Activated effector memory CD4-positive, alpha-beta T cell treated with anti-CD3 and anti-CD28 coated beads, Interleukin-2, amount 50 U/mL, for 16 hours (primary cell): ENCODE measurements at regions not wholly inside any gene's neighbourhood (a gene's known extent, or its start where the extent isn't known, plus 50 kb on each side); places are given as distances from the start of the nearest gene placed in this dataset.

ENCODE experiments used
- DNase-seq: peaks from one replicate; pipeline ENCODE4 v3.0.0-alpha.2; 2020

DNA sequence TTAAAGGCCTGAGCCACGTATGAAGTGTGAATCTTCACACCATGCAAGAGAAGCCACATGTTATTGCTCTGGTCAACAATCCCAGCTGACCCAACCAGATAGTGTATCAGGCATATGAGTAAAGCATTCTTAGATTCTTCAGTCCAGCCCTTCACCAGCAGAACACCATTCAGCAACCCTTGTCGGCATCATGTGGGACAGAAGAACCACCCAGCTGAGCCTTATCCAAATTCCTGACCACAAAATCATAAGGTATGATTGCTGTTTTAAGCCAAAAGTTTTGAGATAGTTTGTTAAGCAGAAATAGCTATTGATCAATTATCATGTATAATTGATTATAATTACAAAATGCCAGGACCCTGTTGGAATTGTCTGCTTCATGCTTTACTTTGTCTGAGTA, 664.9 kb downstream of the VRK1 start:
- no peak for DNase-seq

DNA sequence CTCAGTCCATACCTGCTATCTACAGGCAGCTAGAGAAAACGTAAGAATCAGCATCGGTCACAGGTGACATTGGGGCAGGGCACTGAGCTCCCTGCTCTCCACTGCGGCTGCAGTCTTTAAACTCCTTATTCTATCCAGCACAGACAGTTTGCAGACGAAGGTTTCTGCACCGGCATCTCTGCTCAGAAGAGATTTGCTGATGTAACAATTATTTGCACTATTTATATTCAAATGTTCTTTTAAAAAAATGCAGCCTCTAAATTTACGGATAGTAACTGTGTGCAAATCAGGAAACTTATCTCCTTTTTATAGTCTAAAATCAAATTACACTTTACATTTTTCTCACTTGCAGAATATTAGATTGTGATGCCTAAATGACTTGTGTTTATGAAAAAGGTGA, 671.0 kb downstream of the VRK1 start:
- no peak for DNase-seq

DNA sequence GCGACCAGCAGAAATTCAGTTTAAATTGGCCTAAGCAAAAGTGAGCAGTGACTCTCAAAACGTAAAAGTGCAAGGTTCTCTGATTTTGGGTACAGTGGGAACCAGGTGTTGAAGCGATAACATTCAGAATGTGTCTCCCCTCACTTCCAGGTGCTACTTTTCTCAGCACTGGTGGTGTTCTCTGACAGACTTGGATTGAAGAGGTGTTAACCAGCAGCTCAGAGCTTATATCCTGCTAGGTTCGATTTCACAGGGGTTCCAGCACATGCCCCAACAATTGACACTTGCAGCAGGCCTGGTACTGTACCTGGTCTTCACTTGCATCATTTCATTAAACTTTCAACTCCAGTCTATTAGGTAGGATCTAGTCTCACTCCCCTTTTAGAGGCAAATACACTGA, 680.2 kb downstream of the VRK1 start:
- DNase-seq, result no peak

DNA sequence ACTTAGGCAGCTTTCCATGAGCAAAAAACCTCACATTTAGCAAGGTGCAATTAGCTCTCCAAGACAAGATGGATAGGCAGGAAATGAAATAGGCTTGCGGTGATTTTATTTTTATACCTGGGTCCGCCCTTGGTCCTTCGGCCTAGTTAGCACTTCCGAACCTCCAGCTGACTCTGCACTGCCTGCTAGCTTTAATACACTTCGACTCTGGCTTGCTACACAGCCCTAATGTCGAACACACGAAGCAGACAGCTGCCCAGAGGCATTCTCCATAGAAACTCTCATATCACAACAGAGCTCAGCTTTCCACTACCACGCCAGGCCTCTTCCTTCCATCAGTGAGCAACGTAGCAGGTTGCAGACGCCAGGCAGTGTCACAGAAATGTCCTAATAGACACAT, 688.0 kb downstream of the VRK1 start:
- DNase-seq, result no peak

DNA sequence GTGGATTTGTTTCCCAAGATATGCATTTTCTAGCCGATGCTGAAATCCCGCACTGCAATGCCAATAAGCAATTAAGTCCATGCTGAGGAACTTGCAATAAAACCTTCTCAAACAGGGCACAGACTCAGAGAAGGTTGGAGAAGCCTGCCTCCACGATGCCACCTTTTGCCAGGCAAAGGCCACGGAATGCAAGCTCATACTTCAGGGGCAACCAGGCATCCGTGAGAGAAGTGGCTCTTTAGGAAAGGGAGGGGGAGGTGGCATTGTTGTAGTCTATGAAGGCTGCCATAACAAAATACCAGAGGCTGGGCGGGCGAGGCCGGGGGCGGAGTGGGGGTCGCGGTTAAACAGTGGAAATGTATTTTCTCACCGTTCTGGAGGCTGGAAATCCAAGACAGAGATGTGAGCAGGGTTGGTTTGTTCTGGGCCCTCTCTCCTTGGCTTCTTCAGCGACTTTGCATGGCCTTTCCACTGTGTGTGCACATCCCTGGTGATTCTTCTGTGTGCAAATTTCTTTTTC, 689.5 kb downstream of the VRK1 start:
- no peak for DNase-seq

DNA sequence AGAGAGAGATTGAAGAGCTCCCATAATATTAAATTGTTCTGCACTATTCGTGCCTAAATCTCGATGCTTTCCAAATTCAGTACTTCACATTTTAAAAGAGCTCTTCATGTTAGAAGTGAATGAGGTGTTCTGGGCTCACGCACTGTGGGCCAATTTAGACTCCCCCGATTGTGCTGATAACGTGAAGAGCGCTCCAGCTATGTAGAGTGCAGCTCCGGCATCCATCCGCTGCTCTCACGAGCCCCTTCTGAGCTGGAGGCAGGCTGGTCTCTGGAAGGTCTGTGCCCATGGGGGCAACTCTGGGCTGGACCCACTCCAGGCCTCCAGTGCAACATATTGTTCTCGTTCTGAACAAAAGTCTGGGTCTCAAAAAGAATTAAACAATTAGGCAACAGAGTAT, 692.6 kb downstream of the VRK1 start:
- no peak for DNase-seq

DNA sequence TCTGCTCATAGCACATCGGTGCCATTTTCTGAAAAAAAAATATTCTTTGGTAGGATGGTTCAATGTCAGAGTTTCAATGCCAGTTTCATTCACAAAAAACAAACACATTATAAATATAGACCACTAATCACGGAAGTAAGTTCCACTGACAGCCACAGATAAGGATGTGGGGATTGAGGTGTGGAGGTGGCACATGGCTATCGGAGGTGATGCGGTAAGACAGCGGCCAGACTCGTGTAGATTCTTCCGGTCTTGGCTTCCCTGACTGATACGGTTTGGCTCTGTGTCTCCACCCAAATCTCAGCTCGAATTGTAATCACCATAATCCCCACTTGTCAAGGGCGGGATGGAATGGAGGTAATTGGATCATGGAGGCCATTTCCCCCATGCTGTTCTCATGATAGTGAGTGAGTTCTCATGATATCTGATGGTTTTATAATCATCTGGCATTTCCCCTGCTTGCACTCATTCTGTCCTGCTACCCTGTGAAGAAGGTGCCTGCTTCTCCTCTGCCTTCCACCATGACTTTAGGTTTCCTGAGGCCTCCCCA, 693.4 kb downstream of the VRK1 start:
- no peak for DNase-seq

DNA sequence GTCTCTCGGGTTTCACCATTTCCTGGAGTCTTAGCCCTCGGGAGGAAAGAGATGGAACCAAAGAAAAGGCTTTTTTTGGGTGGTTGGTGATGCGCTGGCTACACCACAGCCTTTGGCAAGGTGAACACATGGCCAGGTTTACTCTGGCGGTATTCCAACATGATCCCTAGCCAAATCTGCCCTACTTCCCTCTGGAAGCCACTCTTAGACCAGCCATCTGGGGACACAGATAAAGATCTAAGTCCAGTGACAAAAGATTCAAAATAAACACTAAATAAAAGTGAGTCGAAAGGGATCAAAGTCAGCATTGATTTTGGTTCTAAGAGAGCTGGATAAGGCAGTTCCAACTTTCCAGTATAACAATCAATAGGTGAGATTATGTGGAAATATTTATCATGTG, 694.5 kb downstream of the VRK1 start:
- DNase-seq, result no peak

DNA sequence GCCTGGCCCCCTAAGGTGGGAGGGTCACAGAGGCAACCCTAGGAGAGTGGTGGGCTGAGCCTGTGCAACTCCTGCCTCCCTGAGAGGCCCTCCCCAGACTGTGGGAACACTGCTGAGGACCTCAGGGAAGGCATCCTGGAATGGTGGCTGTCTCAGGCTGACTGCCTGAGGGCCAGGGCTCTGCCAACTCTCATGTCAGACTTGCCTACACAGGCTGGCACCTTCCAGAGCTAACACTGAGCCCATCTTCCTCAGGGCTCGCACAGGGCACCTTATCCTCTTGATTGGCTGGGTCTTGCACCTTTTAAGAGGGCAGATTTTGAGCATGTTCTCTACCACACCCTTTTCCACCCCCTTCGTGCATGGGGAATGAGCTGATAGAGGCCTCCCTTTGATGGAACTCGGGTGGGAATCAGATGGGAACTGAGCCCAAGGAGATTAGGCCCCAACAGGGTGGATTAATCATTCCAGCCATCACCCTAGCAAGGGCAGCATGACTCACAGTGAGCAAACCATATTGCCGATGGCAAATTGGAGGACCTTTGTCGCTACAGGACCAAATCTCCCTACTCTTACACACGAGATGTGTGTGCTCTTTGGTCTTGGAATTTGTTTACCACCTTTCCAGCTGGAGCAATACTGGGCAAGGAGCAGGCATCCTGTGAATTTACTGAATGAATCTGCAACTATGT, 702.8 kb downstream of the VRK1 start:
- DNase-seq, result no peak

DNA sequence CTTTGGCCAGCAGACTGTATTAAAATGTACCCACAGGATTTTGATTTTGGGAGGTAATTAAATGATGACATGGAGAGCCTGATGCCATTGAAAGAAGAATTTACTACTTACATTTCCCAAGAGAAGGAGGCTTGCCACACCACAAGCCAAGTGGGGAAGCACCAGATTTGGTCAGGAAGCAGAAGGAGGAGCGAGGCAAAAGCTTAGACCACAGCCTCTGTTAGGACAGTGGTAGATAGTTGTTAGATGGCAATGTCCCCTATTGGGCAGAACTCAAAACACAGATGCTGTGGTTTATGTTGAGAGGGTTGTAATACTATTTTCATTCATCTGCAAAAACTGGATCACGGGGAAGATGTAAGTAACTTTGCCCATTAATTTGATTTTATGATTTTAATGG, 709.4 kb downstream of the VRK1 start:
- no peak for DNase-seq

DNA sequence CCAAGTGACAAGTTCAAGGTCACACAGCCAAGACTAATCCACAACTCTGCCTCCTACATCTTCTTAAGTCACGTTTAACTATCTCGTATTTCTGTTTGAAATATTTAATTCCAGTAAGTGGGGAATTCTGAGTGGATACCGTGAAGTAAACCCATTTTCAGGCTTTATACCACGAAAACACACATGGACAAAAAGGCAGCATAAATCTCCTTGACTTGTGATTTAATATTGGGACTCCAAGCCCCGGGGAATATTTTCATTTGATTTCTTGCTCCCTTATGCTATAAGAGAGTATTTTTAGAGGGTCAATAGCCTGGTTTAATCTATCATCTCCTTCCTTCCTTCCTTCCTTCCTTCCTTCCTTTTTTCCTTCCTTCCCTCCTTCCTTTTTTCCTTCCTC, 716.7 kb downstream of the VRK1 start:
- no peak for DNase-seq

DNA sequence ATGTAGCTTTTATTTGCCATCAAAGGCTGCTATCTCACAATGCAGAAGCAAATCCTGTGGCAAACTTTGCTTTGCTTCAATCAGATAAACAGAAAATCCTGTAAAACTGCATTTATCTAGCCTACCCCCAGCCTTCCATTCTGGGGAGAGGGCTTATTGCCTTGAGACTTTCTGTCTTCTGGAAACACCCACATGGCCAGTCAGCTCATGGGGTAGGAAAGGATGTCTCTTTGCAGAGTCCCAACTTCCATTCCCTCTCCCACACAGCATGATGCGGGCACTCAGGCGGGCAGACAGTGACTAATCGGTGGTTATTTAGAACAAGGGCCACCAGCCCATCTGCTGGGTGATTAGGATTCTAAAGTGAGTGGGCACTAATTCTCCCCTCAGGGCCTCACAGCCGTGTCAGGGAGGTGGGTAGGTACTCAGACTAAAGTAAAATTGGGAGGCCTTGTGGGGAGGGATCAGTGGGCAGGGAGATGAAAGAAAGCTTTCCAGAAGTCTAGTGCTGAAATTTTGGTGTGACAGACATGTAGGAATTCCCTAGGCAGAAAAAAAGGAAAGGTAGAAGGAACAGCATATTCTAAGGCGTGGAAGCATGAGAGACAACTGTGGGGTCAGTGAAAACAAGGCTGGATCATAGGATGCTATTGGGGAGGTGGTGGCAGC, 720.5 kb downstream of the VRK1 start:
- DNase-seq, result no peak

DNA sequence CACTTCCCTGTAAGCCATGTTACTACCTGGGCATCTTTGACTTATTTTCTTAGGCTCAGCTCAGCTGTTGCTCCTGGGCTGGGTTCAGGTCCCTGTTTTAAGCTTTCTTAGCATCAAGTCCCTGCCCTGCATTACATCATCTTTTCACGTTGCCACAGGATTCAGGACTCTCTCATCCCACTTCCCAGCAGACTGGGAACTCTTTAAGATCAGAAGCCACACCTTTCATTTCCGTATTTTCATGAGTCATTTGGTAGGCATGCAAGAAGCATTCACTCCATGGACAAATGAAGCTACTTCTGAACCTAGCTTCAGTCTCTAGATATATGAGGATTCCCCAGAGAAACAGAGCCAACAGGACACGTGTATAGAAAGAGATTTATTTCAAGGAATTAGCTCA, 726.8 kb downstream of the VRK1 start:
- DNase-seq, result no peak

DNA sequence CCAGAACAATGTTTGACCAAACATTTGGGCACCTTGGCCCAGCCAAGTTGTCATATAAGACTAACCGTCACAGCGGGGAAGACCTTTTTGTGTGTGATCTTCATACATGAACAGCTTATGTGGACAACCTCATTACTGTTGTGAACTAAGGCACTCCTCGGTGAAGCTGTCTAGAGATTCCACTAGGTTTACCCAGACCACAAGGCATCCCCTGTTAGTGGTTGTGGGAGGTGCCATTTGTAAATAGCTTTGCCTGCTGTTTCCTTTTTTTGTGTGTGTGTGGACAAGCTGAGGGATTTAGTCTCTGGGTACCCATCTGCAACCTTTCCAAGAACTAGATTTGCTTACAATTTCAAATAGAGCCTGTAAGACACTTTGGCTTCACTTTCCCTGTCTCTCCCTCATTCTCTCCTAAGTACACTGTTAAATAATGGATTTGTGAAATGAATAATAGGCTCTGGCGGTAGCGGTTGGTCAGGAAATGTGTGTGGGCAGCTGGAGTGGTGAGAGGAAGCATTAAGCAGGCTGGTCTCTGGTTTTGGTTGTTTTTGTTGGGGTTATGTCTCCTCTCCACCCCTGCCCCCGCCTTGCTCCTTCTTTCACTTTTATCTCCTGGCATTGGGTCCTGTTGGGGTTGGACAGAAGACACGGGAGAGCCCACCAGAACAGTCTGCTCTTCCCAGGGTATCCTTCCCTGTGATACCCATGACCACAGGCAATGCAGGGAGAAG, 727.6 kb downstream of the VRK1 start:
- DNase-seq, result no peak

DNA sequence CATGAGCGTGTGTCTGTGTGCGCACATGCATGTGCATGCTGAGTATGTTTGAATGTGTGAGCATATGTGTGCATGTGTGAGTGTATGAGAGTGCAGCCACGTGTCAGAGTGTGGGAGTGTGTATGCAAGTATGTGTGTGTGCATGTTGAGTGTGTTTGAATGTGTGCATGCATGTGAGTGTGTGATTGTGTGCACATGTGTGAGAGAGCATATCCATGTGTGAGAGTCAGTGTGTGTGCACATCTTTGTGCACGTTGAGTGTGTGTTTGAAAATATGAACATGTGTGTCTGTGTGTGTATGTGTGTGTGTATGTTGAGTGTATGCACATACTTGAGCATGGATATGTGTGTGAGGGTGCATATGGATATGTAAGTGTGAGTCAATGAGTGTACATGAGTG, 730.8 kb downstream of the VRK1 start:
- DNase-seq, result no peak

DNA sequence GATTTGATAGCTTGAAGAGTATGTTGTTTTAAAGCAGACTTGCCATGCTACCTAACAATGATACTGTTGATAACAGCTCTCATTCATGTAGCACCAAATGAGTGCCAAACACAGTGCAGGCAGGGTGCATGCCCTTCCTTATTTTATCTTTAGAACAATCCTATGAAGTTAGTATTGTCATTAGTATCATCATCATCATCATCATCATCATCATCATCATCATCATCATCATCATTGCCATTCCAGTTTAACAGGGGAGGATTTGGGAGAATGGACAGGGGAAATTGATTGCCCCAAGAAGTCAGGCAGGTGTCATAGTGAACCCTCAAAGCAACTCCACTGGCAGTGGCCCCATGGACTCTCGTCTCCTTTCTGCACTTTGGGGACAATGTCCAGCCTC, 734.9 kb downstream of the VRK1 start:
- no peak for DNase-seq

DNA sequence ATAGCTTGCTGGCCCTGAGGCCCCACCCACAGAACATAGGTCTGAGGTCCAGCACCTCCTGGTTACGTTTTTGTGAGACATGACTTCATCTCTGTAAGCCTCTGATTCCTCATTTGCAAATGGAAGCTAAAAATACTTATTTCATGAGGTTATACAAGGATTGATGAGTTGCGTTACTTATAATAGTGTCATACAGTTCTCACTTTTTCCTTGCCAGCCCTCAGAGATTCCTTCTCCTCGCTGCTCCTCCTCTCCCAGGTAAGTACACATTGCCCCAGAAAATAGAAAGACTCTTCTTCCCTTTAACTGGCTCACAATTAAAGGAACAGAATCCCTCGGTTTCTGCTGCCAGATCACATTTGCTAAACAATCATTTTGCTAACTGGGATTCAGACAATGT, 739.2 kb downstream of the VRK1 start:
- DNase-seq, result no peak

DNA sequence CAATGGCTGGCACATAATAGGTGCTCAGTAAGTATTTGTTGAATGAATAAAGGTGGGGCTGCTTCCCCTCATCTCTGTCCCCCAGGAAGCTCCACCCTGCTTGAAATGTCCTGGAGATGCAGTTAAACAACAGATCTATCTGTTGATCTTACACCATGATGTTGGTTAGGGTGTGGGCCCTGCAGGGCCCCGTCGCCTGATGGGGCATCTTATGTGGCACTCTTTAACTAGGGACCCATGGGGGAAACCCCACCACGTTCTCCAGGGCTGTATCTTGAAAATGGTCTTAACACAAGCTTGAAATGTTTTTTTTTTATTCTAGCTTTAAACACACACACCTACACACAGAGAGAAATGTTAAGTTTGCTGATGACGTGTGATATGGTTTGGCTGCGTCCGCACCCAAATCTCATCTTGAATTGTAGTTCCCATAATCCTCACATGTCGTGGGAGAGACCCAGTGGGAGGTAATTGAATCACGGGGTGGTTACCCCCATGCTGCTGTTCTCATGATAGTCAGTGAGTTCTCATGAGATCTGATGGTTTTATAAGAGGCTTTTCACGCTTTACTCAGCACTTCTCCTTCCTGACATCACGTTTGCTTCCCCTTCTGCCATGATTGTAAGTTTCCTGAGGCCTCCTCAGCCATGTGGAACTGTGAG, 741.7 kb downstream of the VRK1 start:
- no peak for DNase-seq

DNA sequence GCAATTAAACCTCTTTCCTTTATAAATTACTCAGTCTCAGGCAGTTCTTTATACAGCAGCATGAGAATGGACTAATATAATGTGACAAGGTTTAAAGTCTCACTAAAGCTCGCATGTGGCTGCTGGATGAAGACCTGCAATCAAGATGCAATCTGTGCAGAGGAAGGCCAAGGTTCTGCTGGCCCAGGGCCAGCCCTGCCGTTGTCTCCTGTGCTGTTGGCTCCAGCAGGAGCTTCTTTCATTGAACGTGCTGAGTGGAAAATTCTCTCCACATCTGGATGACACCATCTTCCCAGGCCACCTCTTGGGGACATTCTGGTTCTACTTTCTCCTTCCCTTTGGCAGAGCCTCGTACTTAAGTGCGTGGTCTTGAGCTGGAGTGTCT, 742.2 kb downstream of the VRK1 start:
- DNase-seq, result no peak

DNA sequence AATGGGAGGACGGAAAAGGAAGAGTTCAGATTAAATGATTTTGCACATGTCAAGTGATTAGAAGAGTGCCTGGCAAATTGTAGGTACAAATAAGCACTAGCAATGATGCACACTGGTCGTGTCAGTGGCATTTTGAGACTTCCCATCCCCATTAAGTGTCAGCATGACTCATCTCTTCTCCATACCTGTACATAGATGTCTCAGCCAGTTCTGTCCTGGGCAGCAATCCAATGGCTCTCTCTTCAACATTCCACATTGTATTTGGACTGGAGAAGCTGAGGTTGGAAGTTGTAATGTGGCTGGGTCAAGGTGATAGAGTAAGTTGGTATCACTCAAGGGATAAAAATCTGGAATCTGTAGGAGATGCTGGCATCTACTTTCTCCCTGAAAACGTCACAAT, 742.7 kb downstream of the VRK1 start:
- DNase-seq, result no peak

DNA sequence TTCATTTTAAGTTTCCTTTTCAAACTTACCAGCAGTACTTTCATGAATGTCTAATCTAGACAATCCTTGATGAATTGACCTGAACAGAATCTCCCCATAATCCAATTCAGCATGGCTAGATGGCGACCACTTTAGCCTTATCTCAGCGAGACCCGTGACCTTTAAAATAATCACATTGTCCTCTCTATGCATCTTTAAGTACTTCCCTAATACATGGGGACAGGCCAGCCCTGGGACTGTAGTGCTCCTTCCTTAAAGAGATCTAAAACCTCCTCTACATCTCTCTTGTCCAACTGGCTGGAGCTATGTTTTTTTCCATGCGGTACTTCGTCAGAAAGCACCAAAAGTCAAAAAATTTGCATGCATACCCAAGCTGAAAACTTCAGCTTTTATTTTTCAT, 746.0 kb downstream of the VRK1 start:
- DNase-seq, result no peak

DNA sequence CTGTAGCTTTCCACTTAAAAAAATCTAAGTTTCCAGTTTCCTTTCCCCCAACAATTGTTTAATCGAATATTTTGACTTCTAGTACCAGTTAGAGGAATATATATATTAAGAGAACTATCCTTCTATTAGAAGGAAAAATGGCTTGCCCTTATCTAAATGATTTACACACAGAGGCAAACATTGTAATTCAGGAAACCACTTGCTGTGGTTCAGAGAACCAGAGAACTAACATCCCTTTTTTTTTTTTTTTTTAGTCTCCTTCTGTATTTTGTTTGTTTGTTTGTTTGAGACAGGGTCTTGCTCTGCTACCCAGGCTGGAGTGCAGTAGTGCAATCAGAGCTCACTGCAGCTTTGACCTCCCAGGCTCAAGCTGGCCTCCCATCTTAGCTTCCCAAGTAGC, 746.6 kb downstream of the VRK1 start:
- no peak for DNase-seq

DNA sequence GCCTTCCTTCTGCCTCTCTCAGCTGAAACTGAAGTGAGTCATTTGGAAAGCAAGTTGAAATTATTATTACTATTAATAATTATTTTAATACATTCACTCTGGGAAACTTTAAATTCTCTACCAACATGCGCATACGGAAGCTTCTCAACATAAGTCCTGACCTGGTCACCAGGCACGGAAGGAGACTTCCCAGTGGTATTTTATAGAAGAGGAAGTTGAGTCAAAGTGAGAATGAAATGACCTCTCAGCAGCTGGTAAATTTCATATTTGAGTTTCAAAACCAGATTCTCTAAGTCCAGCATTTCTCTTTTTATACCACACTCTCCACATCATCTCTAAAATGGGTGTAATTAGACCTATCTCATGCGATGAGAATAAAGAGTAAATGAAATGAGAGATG, 747.4 kb downstream of the VRK1 start:
- DNase-seq, result no peak
